ENCODE measurements at regions not wholly inside any gene's neighbourhood (a gene's known extent, or its start where the extent isn't known, plus 50 kb on each side); places are given as distances from the start of the nearest gene placed in this dataset.
A peak's percentile ranks its signal among the peaks of the same experiment; 100 is the strongest.

GRCh38 chr7:142351145-142351544 is 93.3 kb upstream of the PRSS58 start:
- TF ChIP-seq POLR2A (IDR thresholded peaks at IDR 0.05; ENCODE audit: low read depth, low read length), result no peak
- DNase-seq (ENCODE audit: insufficient read length, low spot score) (no peak), FAIRE-seq (no peak)

GRCh38 chr7:142349670-142350405 is 92.0 kb upstream of the PRSS58 start:
- no peak for DNase-seq (ENCODE audit: insufficient read length, low spot score)
- FAIRE-seq, result no peak
- no peak for TF ChIP-seq POLR2A (IDR thresholded peaks at IDR 0.05; ENCODE audit: low read depth, low read length)

GRCh38 chr7:142348921-142349405 is 91.1 kb upstream of the PRSS58 start:
- DNase-seq (ENCODE audit: insufficient read length, low spot score), result no peak
- no peak for TF ChIP-seq POLR2A (IDR thresholded peaks at IDR 0.05; ENCODE audit: low read depth, low read length)
- no peak for FAIRE-seq

GRCh38 chr7:142348100-142348499 is 90.2 kb upstream of the PRSS58 start:
- FAIRE-seq (no peak), DNase-seq (ENCODE audit: insufficient read length, low spot score) (no peak)
- TF ChIP-seq POLR2A (IDR thresholded peaks at IDR 0.05; ENCODE audit: low read depth, low read length), result no peak

GRCh38 chr7:142347091-142347490 is 89.2 kb upstream of the PRSS58 start:
- no peak for FAIRE-seq
- DNase-seq (ENCODE audit: insufficient read length, low spot score), result no peak
- TF ChIP-seq POLR2A (IDR thresholded peaks at IDR 0.05; ENCODE audit: low read depth, low read length), result no peak

- FAIRE-seq (no peak), DNase-seq (ENCODE audit: insufficient read length, low spot score) (no peak)
- no peak for TF ChIP-seq POLR2A (IDR thresholded peaks at IDR 0.05; ENCODE audit: low read depth, low read length)
Observed at GRCh38 chr7:142345811-142346210, 88.0 kb upstream of the PRSS58 start.

GRCh38 chr7:142338633-142339501 is 81.0 kb upstream of the PRSS58 start:
- FAIRE-seq, result peak; percentile 55
- TF ChIP-seq POLR2A (IDR thresholded peaks at IDR 0.05; ENCODE audit: low read depth, low read length), result no peak
- DNase-seq (ENCODE audit: insufficient read length, low spot score), result peak; percentile 43

GRCh38 chr7:142337054-142338001 is 79.5 kb upstream of the PRSS58 start:
- FAIRE-seq (no peak), DNase-seq (ENCODE audit: insufficient read length, low spot score) (no peak)
- no peak for TF ChIP-seq POLR2A (IDR thresholded peaks at IDR 0.05; ENCODE audit: low read depth, low read length)

GRCh38 chr7:142334806-142335205 is 76.9 kb upstream of the PRSS58 start:
- DNase-seq (ENCODE audit: insufficient read length, low spot score) (no peak), FAIRE-seq (no peak)

GRCh38 chr7:142334236-142334635 is 76.4 kb upstream of the PRSS58 start:
- FAIRE-seq (no peak), DNase-seq (ENCODE audit: insufficient read length, low spot score) (no peak)
- TF ChIP-seq POLR2A (IDR thresholded peaks at IDR 0.05; ENCODE audit: low read depth, low read length), result no peak

More at GRCh38 chr7:142334806-142335205, 76.9 kb upstream of the PRSS58 start:
- no peak for TF ChIP-seq POLR2A (IDR thresholded peaks at IDR 0.05; ENCODE audit: low read depth, low read length)

GRCh38 chr7:142332421-142332820 is 74.6 kb upstream of the PRSS58 start:
- FAIRE-seq, result no peak
- no peak for DNase-seq (ENCODE audit: insufficient read length, low spot score)
- no peak for TF ChIP-seq POLR2A (IDR thresholded peaks at IDR 0.05; ENCODE audit: low read depth, low read length)

- no peak for TF ChIP-seq POLR2A (IDR thresholded peaks at IDR 0.05; ENCODE audit: low read depth, low read length)
- DNase-seq (ENCODE audit: insufficient read length, low spot score) (no peak), FAIRE-seq (no peak)
Observed at GRCh38 chr7:142331941-142332340, 74.1 kb upstream of the PRSS58 start.

- no peak for DNase-seq (ENCODE audit: insufficient read length, low spot score)
- no peak for FAIRE-seq
- TF ChIP-seq POLR2A (IDR thresholded peaks at IDR 0.05; ENCODE audit: low read depth, low read length), result no peak
Observed at GRCh38 chr7:142329062-142329790, 71.4 kb upstream of the PRSS58 start.
